Stimulated activated CD4-positive, alpha-beta T cell treated with anti-CD3 and anti-CD28 coated beads, Interleukin-2, amount 100 ng/mL, for 24 hours (primary cell): ENCODE measurements at regions not wholly inside any gene's neighbourhood (a gene's known extent, or its start where the extent isn't known, plus 50 kb on each side); places are given as distances from the start of the nearest gene placed in this dataset.
A peak's percentile ranks its signal among the peaks of the same experiment; 100 is the strongest.

Experiments used
- DNase-seq, 2 donors: peaks; one replicate each; pipeline ENCODE4 v3.0.0-alpha.2; 2020

- no peak for DNase-seq
These were observed 659.0 kb downstream of the PTPRC start for GRCh38 chr1:199297887-199298286.

GRCh38 chr1:199298825-199299224 is 660.0 kb downstream of the PTPRC start:
- DNase-seq = no peak

GRCh38 chr1:199301472-199302217 is 662.8 kb downstream of the PTPRC start:
- no peak for DNase-seq

DNA sequence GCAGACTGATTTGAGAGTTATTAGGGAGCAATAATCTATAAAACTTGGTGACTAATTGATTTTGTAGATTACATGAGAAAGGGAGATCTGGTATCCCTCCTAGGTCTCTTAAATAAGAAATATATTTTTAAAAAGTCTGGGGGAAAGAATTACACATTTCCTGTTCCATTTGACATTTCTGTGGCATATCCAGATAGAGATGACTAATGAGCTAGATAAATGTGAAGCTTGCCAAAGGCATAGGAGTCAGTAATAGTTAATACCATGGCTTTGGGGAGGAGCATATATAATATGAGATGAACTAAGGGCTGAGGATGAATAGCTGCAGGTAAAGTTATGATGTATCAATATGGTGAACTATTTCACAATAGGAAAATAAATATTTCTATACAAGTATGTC is 663.7 kb downstream of the PTPRC start:
- DNase-seq = no peak

GRCh38 chr1:199303035-199303434 is 664.2 kb downstream of the PTPRC start:
- peak in 1 of 2 donors; percentile 6 for DNase-seq

- no peak for DNase-seq
These were observed 666.2 kb downstream of the PTPRC start for GRCh38 chr1:199305053-199305452.

DNA sequence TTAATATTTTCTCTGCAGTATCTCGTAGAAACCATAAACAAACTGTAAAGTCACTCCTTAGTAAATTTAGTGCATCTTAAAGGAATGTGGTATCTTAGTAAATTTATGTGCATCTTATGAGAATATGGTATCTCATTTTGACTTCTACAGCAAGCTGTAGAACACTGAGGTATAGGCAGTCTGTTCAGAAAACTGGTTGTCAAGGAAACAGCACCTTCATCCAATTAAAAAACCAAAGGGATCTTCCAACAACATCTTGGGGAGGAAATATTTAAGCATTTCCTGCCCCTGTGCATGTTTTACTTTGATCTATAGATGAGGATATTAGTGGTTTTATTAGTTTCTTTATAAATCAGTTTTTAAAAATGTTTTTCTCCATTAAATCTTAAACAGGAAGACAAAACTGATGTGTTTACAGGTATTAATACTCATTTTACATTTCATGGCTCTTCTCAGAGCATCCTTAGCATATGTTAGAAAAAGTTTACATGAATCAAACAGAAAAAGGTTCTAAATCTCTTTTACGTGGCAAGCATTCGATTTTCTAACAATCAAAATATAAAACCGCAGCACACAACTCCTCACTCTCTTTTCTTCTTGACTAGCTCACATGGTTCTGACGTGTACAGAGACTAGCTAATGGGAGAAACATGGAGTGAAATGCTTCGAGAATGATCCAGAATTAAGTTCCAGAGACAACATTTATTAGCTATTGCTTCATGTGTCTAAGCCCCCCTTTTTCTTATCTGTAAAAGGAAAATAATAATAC is 668.8 kb downstream of the PTPRC start:
- no peak for DNase-seq

- no peak for DNase-seq
These were observed 669.6 kb downstream of the PTPRC start for GRCh38 chr1:199308349-199308846.

DNA sequence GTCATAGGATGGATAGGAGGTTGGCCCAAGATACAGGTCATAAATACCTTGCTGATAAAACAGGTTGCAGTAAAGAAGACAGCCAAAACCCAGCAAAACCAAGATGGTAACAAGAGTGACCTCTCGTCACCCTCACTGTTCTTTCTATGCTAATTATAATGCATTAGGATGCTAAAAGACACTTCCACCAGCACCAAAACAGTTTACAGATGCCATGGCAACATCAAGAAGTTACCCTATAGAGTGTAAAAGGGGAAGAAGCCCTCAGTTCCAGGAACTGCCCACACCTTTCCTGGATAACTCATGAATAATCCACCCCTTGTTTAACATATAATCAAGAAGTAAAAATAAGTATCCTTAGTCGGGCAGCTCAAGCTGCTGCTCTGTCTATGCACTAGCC is 671.9 kb downstream of the PTPRC start:
- no peak for DNase-seq

DNA sequence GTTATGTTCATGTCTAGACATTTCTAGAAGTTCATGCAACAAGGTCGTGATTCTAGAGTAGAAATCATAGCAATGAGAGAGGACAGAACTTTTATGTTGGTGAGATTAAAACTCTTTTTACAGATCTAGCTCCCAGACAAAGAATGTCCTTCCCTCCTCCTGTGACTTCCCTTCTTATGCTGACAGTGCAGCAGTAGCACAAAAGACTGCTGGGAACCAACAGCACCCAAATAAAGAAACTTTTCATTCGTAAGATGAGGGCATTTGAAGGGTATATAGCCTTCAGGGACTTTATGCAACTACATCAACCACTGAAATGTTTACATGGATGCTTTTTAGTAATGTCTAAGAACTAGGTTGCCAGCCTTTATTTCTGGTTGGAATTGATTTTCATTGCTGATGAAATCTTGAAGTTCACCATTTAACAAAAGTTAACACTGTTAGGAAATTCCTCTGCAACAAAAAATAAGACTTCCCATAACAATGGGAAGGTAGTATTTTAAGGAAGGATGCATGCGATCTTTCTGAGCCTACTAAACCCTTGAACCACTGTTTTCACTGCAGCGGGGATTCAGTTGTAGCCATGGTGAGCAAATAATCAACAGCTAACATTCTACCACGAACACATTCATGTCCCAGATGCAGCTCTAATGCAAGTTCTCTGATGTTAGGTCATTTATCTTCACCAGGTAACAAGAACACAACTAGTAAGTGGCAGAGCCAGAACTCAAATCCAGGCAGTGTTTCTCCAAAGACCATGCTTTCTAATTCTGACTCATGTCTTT is 672.8 kb downstream of the PTPRC start:
- no peak for DNase-seq

DNA sequence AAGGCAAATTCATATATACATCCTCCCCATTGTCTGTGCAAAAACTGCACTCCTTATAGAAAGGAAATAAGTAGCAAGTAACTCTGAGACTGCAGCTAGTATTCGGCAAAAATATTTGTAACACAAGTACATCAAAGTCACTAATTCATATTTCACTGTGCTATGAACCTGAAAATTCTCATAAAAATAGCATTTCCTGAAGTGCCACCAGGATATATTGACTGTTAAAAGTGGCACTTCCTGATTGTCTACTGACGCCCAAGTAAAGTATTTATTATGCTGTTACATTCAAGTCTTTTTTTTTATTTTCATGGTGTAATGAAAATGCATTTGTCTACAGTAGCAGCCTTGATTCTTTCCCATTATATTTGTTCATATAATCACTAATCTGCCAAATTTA is 673.8 kb downstream of the PTPRC start:
- no peak for DNase-seq

DNA sequence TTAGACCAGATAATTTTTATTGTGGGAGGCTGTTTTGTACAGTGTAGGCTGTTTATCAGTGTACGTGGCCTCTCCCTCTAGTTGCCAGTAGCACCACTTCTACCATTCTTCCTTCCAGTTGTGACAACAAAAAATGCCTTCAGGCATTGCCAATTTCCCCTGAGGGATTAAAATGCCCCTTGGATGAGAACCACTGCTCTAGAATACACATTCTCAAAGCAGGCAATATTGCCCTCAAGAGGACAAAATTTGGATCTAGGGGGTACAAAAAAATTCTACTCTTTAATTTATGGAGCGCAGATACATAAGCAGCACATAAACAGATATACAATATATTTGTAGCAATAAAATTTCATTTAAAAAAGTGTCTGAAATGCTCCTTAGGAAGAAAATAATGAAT is 674.6 kb downstream of the PTPRC start:
- no peak for DNase-seq

DNA sequence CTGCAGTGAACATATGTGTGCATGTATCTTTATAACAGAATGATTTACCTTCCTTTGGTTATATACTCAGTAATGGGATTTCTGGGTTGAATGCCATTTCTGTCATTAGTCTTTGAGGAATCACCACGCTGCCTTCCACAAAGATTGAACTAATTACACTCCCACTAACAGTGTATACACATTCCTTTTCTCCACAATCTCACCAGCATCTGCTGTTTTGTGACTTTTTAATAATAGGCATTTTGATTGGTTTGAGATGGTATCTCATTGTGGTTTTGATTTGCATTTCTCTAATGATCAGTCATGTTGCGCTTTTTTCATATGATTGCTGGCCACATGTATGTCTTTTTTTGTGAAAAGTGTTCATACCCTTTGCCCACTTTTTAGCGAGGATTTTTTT is 680.5 kb downstream of the PTPRC start:
- DNase-seq = no peak

DNA sequence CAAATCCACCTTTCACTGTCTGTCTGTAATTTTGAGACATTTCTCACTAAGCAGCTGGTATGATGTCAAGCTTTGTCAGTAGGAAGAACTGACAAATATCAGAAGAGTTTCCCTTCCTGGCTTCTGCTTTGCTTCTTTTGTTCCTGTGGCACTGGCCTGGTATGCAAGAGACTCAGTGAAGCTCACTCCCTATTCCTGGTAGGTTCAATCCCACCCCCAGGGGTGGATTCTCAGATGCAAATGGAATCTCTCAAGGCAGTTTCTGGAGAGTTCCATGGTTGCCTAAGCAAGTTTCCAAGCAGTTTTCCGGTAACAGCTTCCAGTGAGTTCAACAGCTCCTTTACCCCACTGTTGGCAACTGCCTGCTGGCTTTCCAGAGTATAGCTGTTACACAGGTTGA is 683.4 kb downstream of the PTPRC start:
- no peak for DNase-seq

- DNase-seq = no peak
These were observed 694.3 kb upstream of the NR5A2 start for GRCh38 chr1:199333180-199333579.

GRCh38 chr1:199335496-199335895 is 692.0 kb upstream of the NR5A2 start:
- DNase-seq = no peak

- DNase-seq = no peak
These were observed 690.5 kb upstream of the NR5A2 start for GRCh38 chr1:199336745-199337640.

DNA sequence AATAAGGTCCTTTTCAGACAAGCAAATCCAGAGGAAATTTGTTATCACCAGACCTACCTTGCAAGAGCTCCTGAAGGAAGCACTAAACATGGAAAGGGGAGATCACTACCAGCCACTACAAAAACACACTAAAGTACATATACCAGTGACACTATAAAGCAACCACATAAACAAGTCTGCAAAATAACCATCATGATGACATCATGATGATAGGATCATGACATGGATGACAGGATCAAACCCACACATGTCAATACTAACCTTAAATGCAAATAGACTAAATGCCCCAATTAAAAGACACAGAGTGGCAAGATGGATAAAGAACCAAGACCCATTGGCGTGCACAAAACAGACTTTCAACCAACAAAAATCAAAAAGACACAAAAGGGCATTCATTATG is 688.8 kb upstream of the NR5A2 start:
- no peak for DNase-seq

- no peak for DNase-seq
These were observed 675.2 kb upstream of the NR5A2 start for GRCh38 chr1:199352351-199352750.

DNA sequence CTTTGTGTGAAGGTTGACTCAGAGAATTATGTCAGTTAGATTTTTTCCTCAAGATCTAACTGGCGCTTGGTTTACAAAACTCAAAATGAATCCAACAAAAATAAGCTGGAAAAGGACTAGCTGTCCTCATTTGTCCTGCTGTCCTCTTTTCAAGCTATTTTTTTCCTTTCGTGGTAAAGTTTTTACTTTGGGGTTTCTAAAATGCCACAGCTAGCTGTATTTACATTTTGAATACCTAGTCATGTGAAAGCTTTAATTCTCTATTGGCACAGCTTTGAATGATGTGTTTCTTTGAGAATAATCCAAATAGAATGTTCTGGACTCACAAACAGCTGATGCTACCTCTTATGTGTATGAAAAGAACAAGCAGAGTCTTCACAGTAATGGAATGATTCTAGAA is 673.6 kb upstream of the NR5A2 start:
- DNase-seq = no peak

DNA sequence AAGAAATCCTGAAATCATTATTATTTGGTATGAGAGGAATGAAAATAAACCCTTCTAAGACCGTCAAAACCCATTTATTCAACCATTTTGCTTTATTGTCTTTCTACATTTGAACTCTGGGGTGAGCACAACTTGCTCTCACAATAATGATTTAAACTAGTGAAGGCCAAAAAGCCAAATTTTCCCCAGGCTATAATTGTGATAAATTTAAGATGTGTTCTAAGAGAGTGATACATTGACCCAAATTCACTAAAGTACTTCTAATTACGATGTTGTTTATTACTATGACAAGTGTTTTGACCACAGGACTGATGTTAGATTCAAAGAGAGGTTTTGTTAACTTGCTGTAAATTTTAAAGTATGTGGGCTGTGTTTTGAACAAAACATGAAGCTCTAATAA is 670.9 kb upstream of the NR5A2 start:
- no peak for DNase-seq

DNA sequence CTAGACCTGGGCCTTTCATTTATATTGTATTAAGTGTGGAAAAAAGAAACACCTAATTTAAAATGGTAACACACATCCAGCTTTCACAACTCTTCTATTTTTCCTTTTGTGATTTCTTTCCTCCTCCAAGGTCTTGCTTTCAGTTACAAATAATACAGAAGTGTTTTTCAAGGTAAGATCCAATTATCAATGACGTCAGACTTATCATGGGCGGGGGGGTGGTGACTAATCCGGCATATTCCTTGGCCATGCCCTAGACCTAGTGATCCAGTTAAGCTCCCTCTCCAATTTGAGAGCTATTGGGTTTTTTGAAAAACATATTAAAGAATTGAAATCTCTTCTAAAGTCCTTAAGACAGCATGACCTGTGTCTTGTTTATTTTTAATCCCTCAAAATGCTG is 669.9 kb upstream of the NR5A2 start:
- DNase-seq = no peak

DNA sequence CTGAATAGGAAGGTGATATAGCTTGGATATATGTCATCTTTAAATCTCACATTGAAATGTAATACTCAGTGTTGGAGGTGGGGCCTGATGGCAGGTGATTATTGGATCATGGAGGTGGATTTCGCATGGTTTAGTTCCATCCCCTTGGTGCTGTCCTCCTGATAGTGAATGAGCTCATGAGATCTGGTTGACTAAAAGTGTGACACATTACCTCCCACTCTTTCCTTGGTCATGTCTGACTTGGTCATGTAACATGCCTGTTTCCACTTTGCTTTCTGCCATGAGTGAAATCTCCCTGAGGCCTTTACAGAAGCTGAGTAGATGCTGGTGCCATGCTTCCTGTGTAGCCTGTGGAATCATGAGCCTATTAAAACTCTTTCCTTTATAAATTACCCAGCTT is 664.5 kb upstream of the NR5A2 start:
- no peak for DNase-seq
